Endothelial cell of umbilical vein (primary cell): ENCODE measurements at regions not wholly inside any gene's neighbourhood (a gene's known extent, or its start where the extent isn't known, plus 50 kb on each side); places are given as distances from the start of the nearest gene placed in this dataset.

Experiments
- BruUV-seq: library from RNA; stranded (reverse); fragments of 400-500 nt; replicated peaks from 2 replicates; lab custom pipeline; 2021; lab: Mats Ljungman, UMichigan
- CTCF ChIA-PET: fragments of 300-600, 350-600 bp; sonication (Branson Sonifier 250); formaldehyde crosslinking; loops from one replicate; lab custom pipeline; 2021; ENCODE audit warnings: antibody characterized with exemption, inconsistent platforms; lab: Charles Lee
- POLR2A ChIA-PET: fragments of 300-600, 350-600 bp; sonication (Branson Sonifier 250); formaldehyde crosslinking; loops from one replicate; lab custom pipeline; 2021; ENCODE audit warnings: antibody characterized with exemption, inconsistent platforms; lab: Charles Lee
- DNase-seq: peaks from one replicate; pipeline ENCODE4 v3.0.0-alpha.2; 2011; ENCODE audit warnings: low read depth, low spot score
- FAIRE-seq: peaks from 2 replicates; lab custom pipeline; 2011; peaks lifted over from hg19 to GRCh38; lab: Jason Lieb, UNC
- H2AFZ ChIP-seq: 2 replicates; pipeline ENCODE4 v1.6.0; 2012; ENCODE audit warnings: low read depth, low read length, control low read depth, inconsistent platforms
- H3K27ac ChIP-seq: 2 replicates; pipeline ENCODE4 v1.5.1; 2011; ENCODE audit warnings: low read depth, mild to moderate bottlenecking, control low read depth, low read length, moderate library complexity; ENCODE audit not compliant: insufficient read depth
- H3K27me3 ChIP-seq, 2 experiments: 2 replicates each; pipeline versions ENCODE4 v1.6.0 to v1.6.1; 2011; ENCODE audit warnings: low read length in 2 of 2, mixed read lengths in 1 of 2; ENCODE audit not compliant: control insufficient read depth in 2 of 2, insufficient read depth in 2 of 2
- H3K36me3 ChIP-seq, 2 experiments: 2 replicates in 1 of 2; 3 replicates in 1 of 2; pipeline ENCODE4 v1.5.1; 2011; ENCODE audit warnings: low read length in 2 of 2, mild to moderate bottlenecking in 1 of 2, moderate library complexity in 1 of 2; ENCODE audit not compliant: control insufficient read depth in 2 of 2, insufficient read depth in 2 of 2; ENCODE audit errors: extremely low read depth in 1 of 2
- H3K4me1 ChIP-seq: 3 replicates; pipeline ENCODE4 v1.5.1; 2011; ENCODE audit warnings: mild to moderate bottlenecking, low read length; ENCODE audit not compliant: control insufficient read depth, insufficient read depth; ENCODE audit errors: extremely low read depth
- H3K4me2 ChIP-seq: 2 replicates; pipeline ENCODE4 v1.6.1; 2011; ENCODE audit warnings: low read length, control low read depth, mixed read lengths; ENCODE audit not compliant: insufficient read depth
- H3K4me3 ChIP-seq, 3 experiments: fragments of 200-600 bp in 1 of 3; sonication (generic), shearing (Covaris generic) in 1 of 3; replicated peaks in 1 of 3; 2 replicates each; pipeline ENCODE4 v1.5.1; 2011 to 2016; ENCODE audit warnings: control low read depth in 3 of 3, low read length in 3 of 3, mild to moderate bottlenecking in 2 of 3, inconsistent platforms in 1 of 3, low read depth in 1 of 3, moderate library complexity in 1 of 3; ENCODE audit not compliant: insufficient read depth in 1 of 3
- H3K79me2 ChIP-seq: 2 replicates; pipeline ENCODE4 v1.6.0; 2012; ENCODE audit warnings: low read length, inconsistent platforms; ENCODE audit not compliant: control insufficient read depth, insufficient read depth
- H3K9ac ChIP-seq: replicated peaks from 2 replicates; pipeline ENCODE3; 2011; ENCODE audit warnings: low read length, control low read depth; ENCODE audit not compliant: insufficient read depth; ENCODE audit errors: extremely low read depth
- H3K9me1 ChIP-seq: replicated peaks from 3 replicates; pipeline ENCODE4 v1.6.0; 2011; ENCODE audit warnings: mild to moderate bottlenecking, low read length; ENCODE audit not compliant: control insufficient read depth, insufficient read depth; ENCODE audit errors: extremely low read depth
- H3K9me3 ChIP-seq: replicated peaks from 2 replicates; pipeline ENCODE4 v1.5.1; 2012; ENCODE audit warnings: low read length, inconsistent platforms; ENCODE audit not compliant: control insufficient read depth, insufficient read depth
- H4K20me1 ChIP-seq: replicated peaks from 2 replicates; pipeline ENCODE3; 2011; ENCODE audit warnings: mild to moderate bottlenecking, low read length; ENCODE audit not compliant: control insufficient read depth, insufficient read depth; ENCODE audit errors: extremely low read depth
- CTCF ChIP-seq, 2 donors: IDR thresholded peaks; 1 replicate in 1 of 2; 2 replicates in 1 of 2; pipeline ENCODE4 v1.5.1; 2011; ENCODE audit warnings: low read length in 2 of 2, mild to moderate bottlenecking in 2 of 2, moderate library complexity in 2 of 2, control low read depth in 1 of 2, inconsistent platforms in 1 of 2, low read depth in 1 of 2; ENCODE audit not compliant: insufficient read depth in 1 of 2; ENCODE audit errors: extremely low read depth in 1 of 2
- EZH2 ChIP-seq: IDR thresholded peaks from 2 replicates; pipeline ENCODE4 v1.6.1; 2012; ENCODE audit warnings: borderline replicate concordance, low read depth, mild to moderate bottlenecking, moderate library complexity, low read length, inconsistent platforms; ENCODE audit not compliant: severe bottlenecking
- GATA2 ChIP-seq: IDR thresholded peaks from 2 replicates; pipeline ENCODE4 v1.7.0; 2011; ENCODE audit warnings: low read depth, mild to moderate bottlenecking, moderate library complexity, mixed read lengths, low read length; ENCODE audit not compliant: insufficient read length, insufficient read depth
- MAX ChIP-seq: IDR thresholded peaks from 2 replicates; pipeline ENCODE4 v1.6.1; 2011; ENCODE audit not compliant: insufficient read depth, insufficient read length
- MYC ChIP-seq: IDR thresholded peaks from one replicate; pipeline ENCODE4 v1.6.1; 2011; ENCODE audit warnings: mild to moderate bottlenecking, low read depth, low read length
- POLR2AphosphoS5 ChIP-seq: IDR thresholded peaks from 2 replicates; pipeline ENCODE4 v1.6.1; 2012; ENCODE audit warnings: low read depth, mild to moderate bottlenecking, control low read depth, low read length, moderate library complexity; ENCODE audit not compliant: insufficient read depth
- dilution Hi-C: fragments of 300-500 bp; cut with MboI; formaldehyde crosslinking; loops from one replicate; pipeline ENCODE4 v1.15.0; 2019; ENCODE audit warnings: low sequenced_read_pairs; ENCODE audit not compliant: extremely low pct_ligation_motif_present
- intact Hi-C: fragments of 100-400 bp; cut with micrococcal nuclease; formaldehyde crosslinking; loops from one replicate; pipeline ENCODE4 v1.10.0; 2022

- Histone ChIP-seq H3K27me3 (no peaks in the 10 kb centered on the region), H3K79me2 (no peaks in the 10 kb centered on the region), H3K9ac (no peak overlapping the region), H3K4me2 (no peak overlapping the region), H3K4me3 (no peak overlapping the region), H3K9me1 (no peaks in the 10 kb centered on the region), H3K9me3 (no peaks in the 10 kb centered on the region), H3K4me1 (no peaks in the 10 kb centered on the region), H3K36me3 (no peaks in the 10 kb centered on the region), H2AFZ (no peak overlapping the region), H4K20me1 (no peaks in the 10 kb centered on the region), H3K27ac (no peak overlapping the region)
- intact Hi-C loops, result no loop called here
- POLR2A ChIA-PET, result no interaction called here
- dilution Hi-C loops, result no loop called here
- DNase-seq (no peak), FAIRE-seq (no peak)
- BruUV-seq, result no TSS peak
- TF ChIP-seq GATA2, result no peak
- TF ChIP-seq POLR2AphosphoS5, result no peak
- TF ChIP-seq MYC, result no peak
- TF ChIP-seq MAX, result peak; percentile 7
- no peak for TF ChIP-seq CTCF (IDR thresholded peaks at IDR 0.05; ENCODE audit: extremely low read depth in 1 of 2, insufficient read depth in 1 of 2, low read depth in 1 of 2, low read length in 2 of 2)
- TF ChIP-seq EZH2, result no peak
- CTCF ChIA-PET, result no interaction called here
Observed at GRCh38 chr6:168210239-168211105, 109.1 kb downstream of the DACT2 start.
